ENCODE measurements at regions not wholly inside any gene's neighbourhood (a gene's known extent, or its start where the extent isn't known, plus 50 kb on each side); places are given as distances from the start of the nearest gene placed in this dataset.

- WGBS, 3 donors, result 45 to 69% (median 60%) methylated on average over 2 of the region's 2 CpGs
- no peaks in the 10 kb centered on the region for H3K4me1 ChIP-seq
- no peaks in the 10 kb centered on the region for H3K27me3 ChIP-seq (ENCODE audit: insufficient read depth in 3 of 3, low read length in 2 of 3)
- intact Hi-C loops (cut with DNase I), result no loop called here
- TF ChIP-seq CTCF (IDR thresholded peaks at IDR 0.05), result no peak
- H3K36me3 ChIP-seq (ENCODE audit: insufficient read depth in 1 of 2, low read depth in 1 of 2), result no peaks in the 10 kb centered on the region
- no peak overlapping the region for H3K27ac ChIP-seq
- H3K9me3 ChIP-seq, result no peaks in the 10 kb centered on the region
- no peak overlapping the region for H3K4me3 ChIP-seq
- DNase-seq (no peak), ATAC-seq (no peak)
Observed at GRCh38 chr7:125257617-125258016, 328.0 kb upstream of the POT1 start.

DNA sequence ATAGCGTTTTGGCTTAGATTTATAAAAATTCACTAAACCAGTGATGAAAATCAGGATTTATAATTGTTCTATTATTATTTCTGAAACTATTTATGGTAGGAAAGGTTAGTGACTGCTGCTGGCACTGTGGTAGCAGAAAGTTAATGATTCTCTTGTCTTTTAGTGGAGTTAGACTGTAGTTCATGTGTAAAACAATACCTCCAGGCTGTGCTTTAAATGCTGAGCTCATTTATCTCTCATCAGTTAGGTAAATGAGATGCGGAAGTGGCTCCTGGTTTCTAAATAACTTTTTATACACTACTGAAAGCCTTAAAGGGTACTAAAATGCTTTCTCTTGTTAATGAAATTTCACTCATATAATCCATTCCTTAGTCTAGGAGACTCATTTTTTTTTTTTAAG lies 326.8 kb upstream of the POT1 start:
- intact Hi-C loops (cut with DNase I), result no loop called here
- Histone ChIP-seq H3K27ac (no peak overlapping the region), H3K9me3 (no peaks in the 10 kb centered on the region), H3K4me1 (no peaks in the 10 kb centered on the region), H3K36me3 (ENCODE audit: insufficient read depth in 1 of 2, low read depth in 1 of 2) (no peaks in the 10 kb centered on the region), H3K4me3 (no peak overlapping the region), H3K27me3 (ENCODE audit: insufficient read depth in 3 of 3, low read length in 2 of 3) (no peaks in the 10 kb centered on the region)
- no peak for DNase-seq
- no peak for TF ChIP-seq CTCF (IDR thresholded peaks at IDR 0.05)
- WGBS, 3 donors, result 55 to 62% (median 56%) methylated on average over 2 of the region's 2 CpGs
- ATAC-seq, result no peak

DNA sequence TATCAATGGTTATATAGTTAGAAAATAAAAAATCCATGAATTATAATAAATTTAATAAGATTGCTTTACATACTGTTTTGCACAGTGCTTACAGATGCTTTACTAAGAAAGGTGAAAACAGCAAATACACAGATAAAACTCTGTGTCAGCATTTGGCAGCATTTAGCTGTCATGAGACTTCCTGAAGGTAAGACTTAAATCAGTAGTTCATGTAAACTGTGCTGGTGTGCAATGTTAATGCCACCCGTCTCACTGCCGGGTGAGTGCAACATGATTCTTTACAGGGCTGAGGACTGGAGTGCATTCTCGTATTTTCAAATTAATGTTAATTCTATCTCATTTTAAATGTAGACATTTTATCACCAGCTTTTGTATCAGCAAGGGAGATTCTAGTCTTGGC lies 326.2 kb upstream of the POT1 start:
- Histone ChIP-seq H3K9me3 (no peaks in the 10 kb centered on the region), H3K27ac (no peak overlapping the region), H3K27me3 (ENCODE audit: insufficient read depth in 3 of 3, low read length in 2 of 3) (no peaks in the 10 kb centered on the region), H3K36me3 (ENCODE audit: insufficient read depth in 1 of 2, low read depth in 1 of 2) (no peaks in the 10 kb centered on the region), H3K4me1 (no peaks in the 10 kb centered on the region), H3K4me3 (no peak overlapping the region)
- no peak for ATAC-seq
- TF ChIP-seq CTCF (IDR thresholded peaks at IDR 0.05), result no peak
- no peak for DNase-seq
- WGBS, 3 donors, result 34 to 43% (median 36%) methylated on average over 3 of the region's 3 CpGs
- intact Hi-C loops (cut with DNase I), result no loop called here

GRCh38 chr7:125254566-125254965 lies 324.9 kb upstream of the POT1 start:
- Histone ChIP-seq H3K36me3 (ENCODE audit: insufficient read depth in 1 of 2, low read depth in 1 of 2) (no peaks in the 10 kb centered on the region), H3K27me3 (ENCODE audit: insufficient read depth in 3 of 3, low read length in 2 of 3) (no peaks in the 10 kb centered on the region), H3K27ac (no peak overlapping the region), H3K9me3 (no peaks in the 10 kb centered on the region), H3K4me3 (no peak overlapping the region), H3K4me1 (no peaks in the 10 kb centered on the region)
- intact Hi-C loops (cut with DNase I), result no loop called here
- DNase-seq, result no peak
- no peak for ATAC-seq
- no peak for TF ChIP-seq CTCF (IDR thresholded peaks at IDR 0.05)
- WGBS, 3 donors, result 40 to 54% (median 48%) methylated on average over 1 of the region's 1 CpG

GRCh38 chr7:125253452-125254190 lies 324.0 kb upstream of the POT1 start:
- H3K27ac ChIP-seq, result no peak overlapping the region
- intact Hi-C loops (cut with DNase I), result no loop called here
- ATAC-seq (no peak), DNase-seq (no peak)
- H3K4me1 ChIP-seq, result no peaks in the 10 kb centered on the region
- H3K36me3 ChIP-seq (ENCODE audit: insufficient read depth in 1 of 2, low read depth in 1 of 2), result no peaks in the 10 kb centered on the region
- no peak for TF ChIP-seq CTCF (IDR thresholded peaks at IDR 0.05)
- H3K27me3 ChIP-seq (ENCODE audit: insufficient read depth in 3 of 3, low read length in 2 of 3), result no peaks in the 10 kb centered on the region
- 79 to 82% (median 80%) methylated on average over 3 of the region's 3 CpGs for WGBS, 3 donors
- H3K9me3 ChIP-seq, result no peaks in the 10 kb centered on the region
- H3K4me3 ChIP-seq, result no peak overlapping the region
